Stimulated activated CD4-positive, alpha-beta T cell treated with anti-CD3 and anti-CD28 coated beads, Interleukin-1b, Interleukin-23, amount 100 ng/mL, for 24 hours (primary cell): ENCODE measurements at regions not wholly inside any gene's neighbourhood (a gene's known extent, or its start where the extent isn't known, plus 50 kb on each side); places are given as distances from the start of the nearest gene placed in this dataset.
"Not testable (repeated sequence)": the region's sequence is repeated elsewhere in the genome, so short reads cannot be mapped to it uniquely, and the experiment has no call there.

Experiments
- DNase-seq, 4 experiments: peaks; one replicate each; pipeline ENCODE4 v3.0.0-alpha.2; 2020; ENCODE audit warnings: low read depth in 4 of 4, low spot score in 1 of 4

DNA sequence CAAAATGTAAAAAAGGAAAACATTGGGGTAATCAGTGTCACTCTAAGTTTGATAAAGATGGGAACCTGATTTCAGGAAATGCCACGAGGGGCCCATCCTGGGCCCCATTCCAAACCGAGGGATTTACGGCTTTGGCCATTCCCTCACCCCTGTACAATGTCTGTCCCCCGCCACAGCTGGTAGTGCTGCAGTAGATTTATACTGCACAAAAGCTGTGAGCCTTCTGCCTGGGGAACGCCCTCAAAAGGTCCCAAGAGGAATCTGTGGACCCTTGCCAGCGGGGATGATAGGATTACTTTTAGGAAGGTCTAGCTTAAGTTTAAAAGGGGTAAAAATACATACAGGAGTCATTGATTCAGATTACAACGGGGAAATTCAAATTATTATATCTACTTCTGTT lies 173.4 kb upstream of the SGCG start:
- no peak for DNase-seq

DNA sequence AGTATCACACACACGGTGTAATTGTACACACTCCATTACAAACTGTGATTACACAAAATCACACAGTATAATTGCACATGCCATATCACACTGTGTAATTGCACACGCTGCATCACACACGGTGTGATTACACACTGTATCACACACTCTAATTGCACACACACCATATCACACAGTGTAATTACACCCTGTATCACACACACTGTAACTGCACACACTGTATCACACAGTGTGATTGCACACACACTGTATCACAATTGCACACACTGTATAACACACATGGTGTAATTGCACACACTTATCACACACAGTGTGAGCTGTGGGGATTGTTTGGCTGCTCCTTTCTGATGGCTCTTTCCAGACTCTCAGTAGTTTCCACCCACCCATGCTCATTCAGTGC lies 162.6 kb upstream of the SGCG start:
- DNase-seq: no peak

DNA sequence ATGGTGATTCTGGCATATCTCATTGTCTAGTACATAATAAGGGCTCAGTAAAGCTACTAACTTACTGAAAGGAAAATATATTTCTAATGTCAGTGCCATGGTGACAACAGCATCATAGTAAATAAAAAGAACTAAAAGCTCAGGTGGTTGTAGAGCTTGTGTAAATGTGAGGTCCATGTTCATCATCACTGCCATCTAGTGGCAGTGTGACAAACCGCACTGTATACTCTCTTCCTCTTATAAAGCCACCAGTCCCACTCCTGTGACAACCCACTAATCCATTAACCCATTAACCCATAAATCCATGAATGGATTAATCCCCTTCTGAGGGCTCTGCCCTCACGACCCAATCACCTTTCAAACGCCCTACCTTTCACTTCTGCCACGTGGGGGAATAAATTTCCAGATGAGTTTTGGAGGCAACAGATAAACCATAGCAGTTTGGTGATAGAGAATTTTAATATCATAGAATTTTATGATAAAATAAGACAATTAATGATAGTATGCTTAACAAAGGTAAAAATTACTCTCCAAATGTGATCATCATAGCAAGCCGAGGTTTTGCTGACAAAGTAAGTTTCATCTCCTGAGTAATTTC lies 160.4 kb upstream of the SGCG start:
- DNase-seq: peak in 2 of 4 experiments; percentile 1 to 5

DNA sequence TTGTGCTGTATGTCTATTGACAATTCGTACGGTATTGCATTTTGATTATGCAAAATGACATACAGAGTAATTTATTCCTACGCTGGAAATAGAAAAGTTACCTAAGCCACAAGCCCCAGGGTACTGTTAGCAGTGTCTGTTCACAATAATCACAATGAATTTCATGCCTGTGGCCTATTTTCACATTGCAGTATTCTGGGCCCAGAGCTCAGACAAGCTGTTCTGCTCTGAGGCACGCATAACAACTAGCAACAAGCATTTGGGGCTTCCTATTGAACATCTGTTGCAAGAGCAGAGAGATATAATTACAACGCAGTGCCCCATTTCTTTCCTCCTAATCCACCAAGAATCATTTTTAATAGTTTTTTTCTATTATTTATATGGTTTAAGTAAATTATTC lies 158.9 kb upstream of the SGCG start:
- no peak for DNase-seq

DNA sequence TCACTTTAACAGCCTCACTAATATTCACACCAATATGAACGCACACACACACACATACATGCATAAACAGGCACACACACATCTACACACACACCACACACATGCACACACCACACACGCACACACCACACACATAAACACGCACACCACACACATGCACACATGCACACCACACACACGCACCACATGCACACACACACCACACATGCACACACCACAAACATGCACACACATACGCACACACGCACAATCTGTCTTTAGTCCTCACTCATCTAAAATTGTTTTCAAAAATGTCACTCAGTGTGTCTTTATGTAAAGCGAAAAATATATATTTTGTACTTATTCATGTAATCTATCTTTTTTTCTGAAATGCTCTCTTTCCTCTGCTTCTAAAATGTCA lies 158.1 kb upstream of the SGCG start:
- no peak for DNase-seq

DNA sequence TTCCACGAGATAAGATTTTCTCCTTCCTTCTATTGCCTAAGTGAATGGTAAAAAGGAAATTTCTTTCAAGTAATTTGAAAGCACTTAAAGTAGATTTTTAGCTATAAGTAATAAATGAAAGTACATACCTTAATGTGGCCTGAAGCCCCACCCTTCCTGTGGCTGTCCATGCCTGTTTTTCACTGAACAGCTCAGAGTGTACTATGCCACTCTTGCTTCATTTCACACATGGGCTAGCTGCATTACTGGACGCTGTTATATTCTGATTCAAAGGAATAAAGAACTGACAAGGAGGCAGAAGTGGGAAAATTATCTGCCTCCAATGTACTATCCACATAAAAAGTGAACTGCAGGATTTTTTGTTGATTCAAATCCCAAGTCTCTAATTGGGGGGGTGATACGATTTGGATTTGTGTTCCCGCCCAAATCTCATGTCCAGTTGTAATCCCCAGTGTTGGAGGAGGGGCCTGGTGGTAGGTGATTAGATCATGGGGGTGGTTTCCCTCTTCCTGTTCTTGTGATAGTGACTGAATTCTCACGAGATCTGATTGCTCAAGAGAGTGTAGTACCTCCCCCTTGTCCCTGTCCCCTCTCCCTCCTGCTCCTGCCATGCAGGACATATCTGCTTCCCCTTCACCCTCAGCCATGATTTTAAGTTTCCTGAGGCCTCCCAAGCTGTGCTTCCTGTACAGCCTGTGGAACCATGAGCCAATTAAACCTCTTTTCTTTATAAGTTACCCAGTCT lies 154.7 kb upstream of the SGCG start:
- no peak for DNase-seq

DNA sequence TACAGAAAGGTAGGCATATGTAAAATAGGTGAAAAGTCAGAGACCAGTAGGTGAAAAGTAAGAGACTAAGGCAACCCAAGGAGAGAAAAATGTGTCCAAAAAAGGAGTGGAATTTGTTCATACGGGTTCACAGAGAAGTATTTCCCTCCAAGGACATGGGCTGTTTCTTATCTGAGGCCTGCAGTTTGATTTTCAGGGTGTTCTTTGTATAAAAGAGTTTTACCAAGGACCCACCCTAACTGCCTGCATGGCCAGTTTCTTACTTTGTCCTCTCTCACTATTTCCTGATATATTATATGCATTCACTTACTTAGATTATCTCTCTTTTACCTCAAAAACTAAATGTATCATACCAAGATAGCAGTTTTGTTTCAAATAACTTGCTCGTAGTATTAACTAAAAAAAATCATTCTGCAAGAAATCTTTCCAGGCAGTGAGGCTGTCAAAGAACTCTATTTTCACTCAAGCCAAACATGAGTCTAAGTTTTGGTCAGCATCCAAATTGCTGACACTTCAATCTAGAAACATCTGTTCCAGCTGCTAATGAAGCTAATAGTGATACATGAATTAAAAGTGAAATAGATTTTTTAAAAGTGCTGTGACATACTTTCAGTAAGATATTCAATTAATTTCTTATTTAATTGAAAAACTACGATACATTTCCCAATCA lies 141.4 kb upstream of the SGCG start:
- no peak for DNase-seq

DNA sequence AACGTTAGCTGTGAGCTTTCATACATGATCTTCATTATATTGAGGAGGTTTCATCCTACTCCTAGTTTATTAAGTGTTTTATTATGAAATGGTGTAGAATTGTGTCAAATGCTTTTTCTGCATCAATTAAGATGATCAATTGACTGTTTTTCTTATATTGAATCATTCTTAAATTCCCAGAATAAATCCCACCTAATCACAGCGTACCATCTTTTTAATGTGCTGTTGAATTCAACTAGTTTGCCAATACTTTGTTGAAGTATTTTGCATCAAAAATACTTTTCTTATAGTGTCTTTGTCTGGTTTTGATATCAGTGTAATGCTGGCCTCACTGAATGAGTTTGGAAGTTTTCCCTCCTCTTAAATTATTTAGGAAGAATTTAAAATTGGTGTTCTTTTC lies 138.6 kb upstream of the SGCG start:
- DNase-seq: no peak

DNA sequence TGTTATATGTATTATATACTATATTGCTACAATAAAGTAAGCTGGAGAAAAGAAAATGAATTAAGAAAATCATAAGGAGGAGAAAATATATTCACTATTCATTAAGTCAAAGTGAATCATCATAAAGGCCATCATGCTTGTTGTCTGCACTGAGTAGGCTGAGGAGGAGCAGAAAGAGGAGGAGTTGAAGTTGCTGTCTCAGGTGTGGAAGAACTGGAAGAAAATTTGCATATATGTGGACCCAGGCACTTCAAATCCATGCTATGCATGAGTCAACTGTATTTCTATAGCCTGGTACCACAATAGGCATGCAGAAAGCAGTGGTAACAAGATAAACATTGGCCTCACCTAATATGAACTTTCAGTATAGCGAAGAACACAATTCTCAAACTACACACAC lies 135.9 kb upstream of the SGCG start:
- no peak for DNase-seq

DNA sequence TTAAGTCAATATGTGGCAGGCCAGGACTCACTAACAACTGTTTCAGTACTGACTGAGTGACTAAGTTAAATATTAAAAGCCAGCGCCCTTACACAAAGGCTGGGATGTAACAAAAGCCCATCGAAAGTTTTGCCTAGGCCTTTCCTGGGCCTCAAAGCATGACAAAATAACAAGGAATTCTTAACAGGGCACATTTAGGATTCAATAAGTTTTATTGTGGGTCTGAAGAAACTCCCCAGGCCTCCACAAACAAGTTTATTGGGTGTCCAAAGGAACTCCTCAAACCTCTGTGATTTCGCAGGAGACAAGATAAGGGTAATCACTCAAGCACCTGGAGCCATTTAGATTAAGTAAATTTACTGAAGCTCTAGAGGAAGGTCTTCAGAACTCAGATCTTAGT lies 130.7 kb upstream of the SGCG start:
- no peak for DNase-seq

DNA sequence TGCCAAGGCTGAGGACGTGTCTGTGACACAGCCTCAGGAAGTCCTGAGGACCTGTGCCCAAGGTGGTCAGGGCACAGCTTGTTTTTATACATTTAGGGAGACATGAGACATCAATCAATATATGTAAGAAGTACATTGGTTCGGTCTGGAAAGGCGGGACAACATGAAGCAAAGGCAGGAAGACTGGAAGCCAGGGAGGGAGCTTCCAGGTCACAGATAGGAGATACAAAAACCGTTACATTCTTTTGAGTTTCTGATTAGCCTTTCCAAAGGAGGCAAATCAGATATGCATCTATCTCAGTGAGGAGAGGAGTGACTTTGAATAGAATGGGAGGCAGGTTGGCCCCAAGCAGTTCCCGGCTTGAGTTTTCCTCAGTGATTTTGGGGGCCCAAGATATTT lies 127.1 kb upstream of the SGCG start:
- DNase-seq: not testable (repeated sequence)

DNA sequence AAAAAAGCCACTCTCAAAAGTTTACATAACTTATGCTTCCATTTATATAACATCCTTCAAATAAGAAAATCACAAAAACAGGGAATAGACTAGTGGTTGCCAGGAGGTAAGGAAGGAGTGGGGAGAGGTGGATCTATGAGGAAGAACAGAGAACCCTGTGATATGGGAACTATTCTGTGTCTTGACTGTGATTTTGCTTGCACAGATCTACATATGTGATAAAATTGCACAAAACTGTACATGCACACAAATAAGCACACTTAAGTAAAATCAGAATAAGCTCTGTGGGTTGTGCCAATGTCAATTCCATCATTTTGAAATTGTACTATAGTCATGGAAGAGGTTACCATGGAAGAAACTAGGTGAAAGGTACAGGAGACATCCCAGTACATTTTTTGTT lies 121.6 kb upstream of the SGCG start:
- no peak for DNase-seq

DNA sequence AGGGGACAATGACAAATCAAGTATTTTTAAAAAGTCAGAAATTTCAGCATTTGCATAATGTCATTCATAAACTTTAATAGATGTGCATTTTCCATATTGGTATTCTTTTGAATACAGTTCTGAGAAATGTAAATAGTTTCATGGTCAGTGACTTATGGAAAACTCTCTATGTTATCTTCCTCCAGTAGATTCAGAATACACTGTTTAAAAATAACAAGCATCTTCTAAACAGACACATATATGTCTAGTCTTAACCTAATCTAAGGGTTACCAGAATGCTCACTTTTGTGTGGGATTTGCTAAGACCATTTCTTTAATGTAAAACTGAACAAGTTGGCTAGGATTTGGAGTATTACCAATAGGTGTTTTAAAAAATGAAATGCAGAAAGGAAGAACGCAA lies 119.8 kb upstream of the SGCG start:
- DNase-seq: no peak

DNA sequence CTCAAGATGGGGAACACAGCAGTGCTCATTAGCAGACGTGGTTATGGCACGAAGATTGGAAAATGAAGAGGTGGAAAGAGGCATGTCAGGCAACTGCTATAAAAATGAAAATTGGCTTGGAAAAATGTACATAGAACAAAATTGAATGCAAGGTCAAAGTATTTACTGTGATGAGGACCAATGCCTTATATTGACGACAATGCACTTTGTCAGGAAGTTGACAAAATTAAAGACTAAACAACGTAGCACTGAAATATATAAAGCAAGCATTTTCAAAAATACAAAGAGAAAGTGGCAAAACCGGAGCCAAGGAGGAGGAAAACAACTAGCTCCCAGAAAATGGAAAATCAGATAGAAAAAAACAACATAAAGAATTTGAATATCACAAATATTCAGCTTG lies 113.7 kb upstream of the SGCG start:
- DNase-seq: no peak

DNA sequence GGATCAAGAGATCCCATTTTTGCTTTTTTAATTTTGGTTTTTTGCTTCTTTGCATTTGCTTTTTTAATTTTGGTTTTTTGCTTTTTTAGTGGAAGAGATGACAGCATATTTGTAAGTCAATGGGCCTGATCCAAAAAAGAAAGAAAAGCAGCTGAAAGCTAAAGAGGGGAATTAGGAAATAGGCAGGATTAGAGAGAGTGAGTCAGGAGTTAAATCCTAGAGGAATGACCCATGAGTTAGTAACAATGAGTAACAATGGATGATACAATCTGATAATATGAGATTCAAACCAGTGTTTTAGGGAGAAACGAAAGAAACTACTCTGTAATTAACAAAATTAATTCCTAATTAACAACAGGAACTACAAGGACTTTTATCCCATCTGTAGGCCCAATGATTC lies 111.2 kb upstream of the SGCG start:
- DNase-seq: no peak

DNA sequence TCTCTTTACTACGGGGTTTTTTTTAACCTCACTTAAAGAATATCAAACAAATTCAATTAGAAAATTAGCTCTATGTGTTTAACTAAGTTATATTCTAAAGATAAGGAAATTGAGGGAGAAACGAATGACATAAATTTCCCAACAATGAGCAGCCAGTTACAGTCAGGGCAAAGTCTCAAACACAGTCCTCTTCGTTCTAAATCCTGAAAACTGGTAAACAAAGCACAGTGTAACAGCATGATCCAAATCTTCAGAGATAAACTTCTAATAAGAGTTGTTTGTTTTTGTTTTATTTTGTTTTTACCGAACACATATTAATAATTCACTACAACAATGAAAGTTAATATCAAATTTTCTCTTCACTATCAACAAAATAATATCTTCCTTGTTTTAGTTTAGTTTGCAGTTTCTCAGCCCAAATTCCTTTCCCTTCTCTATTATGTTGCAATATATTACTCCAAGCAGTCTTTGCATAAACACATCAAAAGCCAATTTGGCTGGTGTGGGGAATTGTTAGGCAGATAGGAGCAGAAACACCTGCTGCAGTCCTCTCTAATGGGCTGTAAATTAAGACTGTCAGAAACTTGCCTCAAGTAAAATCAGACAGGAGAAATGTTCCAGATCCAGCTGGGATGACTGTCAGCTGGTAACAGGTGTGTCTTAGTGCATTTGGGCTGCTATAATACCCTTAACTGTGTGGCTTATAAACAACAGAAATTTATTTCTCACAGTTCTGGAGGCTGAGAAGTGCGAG lies 106.5 kb upstream of the SGCG start:
- DNase-seq: no peak

DNA sequence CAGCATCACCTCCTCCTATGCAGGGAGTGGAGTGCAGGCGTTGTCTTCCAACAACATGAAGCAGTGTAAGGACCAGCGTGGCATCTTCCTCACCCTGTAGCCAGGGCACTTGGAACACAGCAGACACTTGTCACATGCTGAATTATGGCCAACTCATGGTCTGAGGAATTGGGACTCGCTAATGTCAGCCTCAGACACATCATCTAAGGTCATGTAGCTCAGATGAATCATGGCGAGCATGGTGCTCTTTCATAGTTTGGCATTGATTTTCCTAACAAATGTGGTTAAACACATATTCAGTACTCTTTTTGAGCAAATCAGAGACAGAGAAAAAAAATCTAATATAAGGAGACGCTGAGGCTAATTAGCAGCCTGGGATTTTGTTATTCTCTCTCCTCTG lies 99.6 kb upstream of the SGCG start:
- DNase-seq: no peak

DNA sequence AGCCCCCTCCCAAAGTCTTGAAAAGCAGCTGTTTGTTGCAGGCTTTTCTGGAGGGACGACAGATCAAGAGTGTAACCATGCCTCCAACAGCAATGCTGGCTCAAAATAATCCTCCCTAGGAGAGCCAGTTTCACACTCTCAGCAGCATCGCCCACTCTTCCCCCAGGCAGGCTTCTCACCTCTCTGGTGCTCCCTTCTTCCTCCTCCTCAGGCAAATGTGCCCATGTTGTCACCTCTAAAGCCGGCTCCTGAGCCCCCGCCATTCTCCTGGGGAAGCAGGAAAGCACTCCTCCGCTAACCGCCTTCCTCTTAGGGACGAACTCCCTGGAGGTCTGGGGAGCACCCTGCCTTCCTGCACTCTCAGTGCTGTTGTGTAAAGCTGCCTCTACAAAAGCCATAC lies 98.9 kb upstream of the SGCG start:
- no peak for DNase-seq

DNA sequence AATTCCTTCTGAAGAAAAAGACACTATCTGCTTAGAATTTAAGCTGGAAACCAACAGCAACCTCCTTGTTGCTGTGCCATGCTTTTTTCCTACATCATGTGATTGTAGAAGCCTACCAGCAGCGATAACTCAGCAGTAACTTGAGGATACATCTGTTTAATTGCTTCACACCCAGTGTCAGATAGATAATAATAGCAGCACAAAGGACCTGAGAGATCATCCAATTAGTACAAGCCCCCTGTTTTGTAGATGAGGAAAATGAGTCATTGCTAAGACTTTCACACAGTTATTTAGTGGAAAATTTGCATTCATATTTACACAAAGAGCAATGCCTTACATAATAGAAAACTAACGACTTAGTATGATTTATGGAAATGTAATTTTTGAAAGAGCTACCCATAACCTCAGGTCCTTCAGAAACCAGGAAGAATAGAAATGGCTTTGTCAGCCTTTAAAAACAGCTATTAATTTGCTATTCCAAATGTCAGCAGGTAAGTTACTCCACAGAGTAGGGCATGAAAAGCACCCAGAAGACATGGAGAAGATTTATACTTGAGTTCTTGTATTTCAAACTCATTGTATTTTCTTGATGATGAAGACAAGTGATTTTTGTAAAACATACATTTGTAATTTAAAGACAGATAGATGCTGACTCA lies 93.7 kb upstream of the SGCG start:
- DNase-seq: no peak

DNA sequence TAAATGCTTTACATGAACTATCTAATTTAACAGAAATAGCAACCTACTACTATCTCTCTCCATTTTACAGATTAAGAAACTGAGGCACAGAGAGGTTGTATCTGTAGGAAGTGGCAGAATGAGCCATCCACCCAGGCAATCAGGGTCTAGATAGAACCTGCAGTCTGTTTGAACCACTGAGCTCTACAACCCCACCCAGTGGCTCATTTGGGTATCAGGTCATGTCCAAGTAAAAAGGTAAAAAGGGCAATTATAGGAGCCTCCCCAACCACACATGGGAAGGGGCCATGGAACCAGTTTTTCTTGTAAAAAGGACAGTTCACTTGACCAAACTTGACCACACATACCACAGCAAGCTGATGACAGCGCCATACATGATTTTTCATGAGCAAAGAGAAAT lies 92.9 kb upstream of the SGCG start:
- DNase-seq: peak in 1 of 4 experiments; percentile 1

DNA sequence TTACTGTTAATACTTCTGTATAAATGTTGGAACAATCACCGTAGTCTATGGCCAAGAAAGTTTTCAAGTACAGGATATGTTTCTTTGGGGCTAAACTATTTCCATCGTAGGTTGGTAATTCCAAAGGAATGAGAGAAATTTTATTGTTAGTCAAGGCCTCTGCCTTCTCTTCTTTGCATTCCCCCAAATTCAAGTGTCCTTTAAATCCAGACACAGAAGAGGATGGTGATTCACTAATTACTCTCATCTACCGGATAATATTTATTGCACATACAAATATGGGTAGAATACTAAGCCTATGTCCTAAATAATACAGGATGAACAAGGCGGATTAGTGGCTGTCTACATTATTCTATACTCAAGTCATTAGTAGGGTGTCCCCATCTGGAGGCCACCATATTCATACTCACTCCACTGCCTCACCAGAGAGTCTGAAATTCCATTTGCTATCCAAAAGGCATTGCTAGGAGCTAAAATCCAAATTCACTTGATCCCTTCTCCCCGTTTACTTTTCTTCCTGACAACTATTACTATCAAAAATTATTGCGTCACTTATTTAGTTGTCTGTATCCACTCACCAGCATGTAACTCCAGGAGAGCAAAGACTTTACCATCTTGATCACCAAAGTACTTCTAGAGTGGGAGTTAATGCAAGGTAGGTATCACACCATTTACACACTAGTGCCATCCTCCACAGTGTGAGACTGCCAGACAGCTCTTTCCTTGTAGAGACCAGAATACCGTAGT lies 82.4 kb upstream of the SGCG start:
- DNase-seq: no peak
